MM.1S (cell line): ENCODE measurements at regions not wholly inside any gene's neighbourhood (a gene's known extent, or its start where the extent isn't known, plus 50 kb on each side); places are given as distances from the start of the nearest gene placed in this dataset.

Experiments used
- EZH2 ChIP-seq: fragments of 300-600 bp; sonication (generic); optimal IDR thresholded peaks from 2 replicates; pipeline ENCODE3; 2017; ENCODE audit warnings: low read depth, mild to moderate bottlenecking, antibody characterized with exemption, low read length, mixed read lengths
- EZH2phosphoT487 ChIP-seq: fragments of 300-600 bp; sonication (generic); IDR thresholded peaks from 2 replicates; pipeline ENCODE4 v1.6.1; 2018; ENCODE audit warnings: antibody characterized with exemption, low read length
- TF ChIP-seq, protein P1 (sequence below): fragments of 300-600 bp; sonication (generic); IDR thresholded peaks from 2 replicates; pipeline ENCODE4 v1.5.1; 2016; ENCODE audit warnings: antibody characterized with exemption, low read length, mixed read lengths

DNA sequence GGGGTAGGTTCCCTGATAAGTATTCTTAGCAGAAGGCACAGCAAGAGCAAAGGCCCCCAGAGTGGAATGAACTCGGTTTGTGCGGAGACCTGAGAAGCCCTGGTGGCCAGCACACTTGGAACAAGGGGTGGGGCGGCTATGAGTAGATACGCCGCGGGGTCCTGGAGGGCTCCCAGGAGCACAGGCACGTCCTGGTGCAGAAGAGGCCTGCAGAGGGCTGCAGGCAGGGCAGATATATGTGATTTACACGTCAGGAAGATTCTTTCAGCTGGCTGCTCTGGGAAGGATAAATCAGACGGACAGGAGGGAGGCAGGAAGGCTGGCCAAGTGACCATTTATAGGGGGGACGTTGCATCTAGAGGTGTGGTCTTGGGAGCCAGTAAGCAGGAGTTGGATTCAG is 70.2 kb upstream of the ATG10 start:
- TF ChIP-seq, protein P1, sequence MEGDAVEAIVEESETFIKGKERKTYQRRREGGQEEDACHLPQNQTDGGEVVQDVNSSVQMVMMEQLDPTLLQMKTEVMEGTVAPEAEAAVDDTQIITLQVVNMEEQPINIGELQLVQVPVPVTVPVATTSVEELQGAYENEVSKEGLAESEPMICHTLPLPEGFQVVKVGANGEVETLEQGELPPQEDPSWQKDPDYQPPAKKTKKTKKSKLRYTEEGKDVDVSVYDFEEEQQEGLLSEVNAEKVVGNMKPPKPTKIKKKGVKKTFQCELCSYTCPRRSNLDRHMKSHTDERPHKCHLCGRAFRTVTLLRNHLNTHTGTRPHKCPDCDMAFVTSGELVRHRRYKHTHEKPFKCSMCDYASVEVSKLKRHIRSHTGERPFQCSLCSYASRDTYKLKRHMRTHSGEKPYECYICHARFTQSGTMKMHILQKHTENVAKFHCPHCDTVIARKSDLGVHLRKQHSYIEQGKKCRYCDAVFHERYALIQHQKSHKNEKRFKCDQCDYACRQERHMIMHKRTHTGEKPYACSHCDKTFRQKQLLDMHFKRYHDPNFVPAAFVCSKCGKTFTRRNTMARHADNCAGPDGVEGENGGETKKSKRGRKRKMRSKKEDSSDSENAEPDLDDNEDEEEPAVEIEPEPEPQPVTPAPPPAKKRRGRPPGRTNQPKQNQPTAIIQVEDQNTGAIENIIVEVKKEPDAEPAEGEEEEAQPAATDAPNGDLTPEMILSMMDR, result no peak
- TF ChIP-seq EZH2 (no peak), EZH2phosphoT487 (no peak)
